ENCODE measurements at regions not wholly inside any gene's neighbourhood (a gene's known extent, or its start where the extent isn't known, plus 50 kb on each side); places are given as distances from the start of the nearest gene placed in this dataset.
A peak's percentile ranks its signal among the peaks of the same experiment; 100 is the strongest.

- RAD21 ChIA-PET (ENCODE audit: low non-redundant PET in 1 of 2, low total read pairs in 2 of 2, uncharacterized antibody in 2 of 2, unreplicated experiment in 2 of 2) = no interaction called here
- Histone ChIP-seq H3K4me1 (ENCODE audit: control insufficient read depth in 1 of 2, insufficient read depth in 2 of 2, low read length in 2 of 2) (peaks cover 5 to 15% of the 10 kb centered on the region in 2 experiments; a peak in 3 of 4 replicates), H3K9ac (ENCODE audit: low read length) (no peak overlapping the region), H4K20me1 (ENCODE audit: insufficient read depth) (no peaks in the 10 kb centered on the region), H3K9me3 (ENCODE audit: control insufficient read depth in 1 of 2, insufficient read depth in 1 of 2, low read depth in 1 of 2, low read length in 2 of 2) (no peaks in the 10 kb centered on the region), H3K27ac (ENCODE audit: low read depth, low read length) (no peak overlapping the region), H3K4me2 (ENCODE audit: low read length) (peak overlapping the region; percentile 63), H3K9me2 (ENCODE audit: insufficient read depth) (no peaks in the 10 kb centered on the region), H2AFZ (ENCODE audit: low read depth, low read length, poor library complexity, severe bottlenecking) (peak overlapping the region; percentile 33), H3K4me3 (replicated peaks in 1 of 2; ENCODE audit: low read depth in 1 of 2, low read length in 2 of 2) (peak overlapping the region in 1 of 2 experiments; percentile 23; a peak in 1 of 4 replicates), H3K79me2 (ENCODE audit: insufficient read depth, low read length) (no peaks in the 10 kb centered on the region), H3K36me3 (ENCODE audit: control insufficient read depth in 1 of 2, insufficient read depth in 2 of 2, low read length in 2 of 2) (no peaks in the 10 kb centered on the region), H3K27me3 (ENCODE audit: insufficient read depth, low read length) (no peaks in the 10 kb centered on the region)
- intact Hi-C loops (cut with micrococcal nuclease) = no loop called here
- BruUV-seq (replicated peaks) = no TSS peak
- TF ChIP-seq JUND (IDR thresholded peaks at IDR 0.05) = 0 out of 2 replicates have a peak, but pooled peaks have one; percentile 31
- TF ChIP-seq ZFX (IDR thresholded peaks at IDR 0.05) = no peak
- peak; percentile 32; the same call in 1 of the 2 replicates for TF ChIP-seq FOSL1 (IDR thresholded peaks at IDR 0.05; ENCODE audit: low read depth)
- 0 out of 2 replicates have a peak, but pooled peaks have one; percentile 17 for TF ChIP-seq SP1 (IDR thresholded peaks at IDR 0.05; ENCODE audit: low read depth)
- peak; percentile 46; the same call in 1 of the 2 replicates for TF ChIP-seq CEBPB (IDR thresholded peaks at IDR 0.05; ENCODE audit: low read depth)
- POLR2A ChIA-PET = no interaction called here
- CTCF ChIA-PET = no interaction called here
- ATAC-seq (peak; percentile 55; the same call in 1 of the 2 replicates), DNase-seq (ENCODE audit: low read depth, low spot score) (no peak)
Measured at GRCh38 chr2:67917332-67918054, 145.3 kb downstream of the C1D start.

DNA sequence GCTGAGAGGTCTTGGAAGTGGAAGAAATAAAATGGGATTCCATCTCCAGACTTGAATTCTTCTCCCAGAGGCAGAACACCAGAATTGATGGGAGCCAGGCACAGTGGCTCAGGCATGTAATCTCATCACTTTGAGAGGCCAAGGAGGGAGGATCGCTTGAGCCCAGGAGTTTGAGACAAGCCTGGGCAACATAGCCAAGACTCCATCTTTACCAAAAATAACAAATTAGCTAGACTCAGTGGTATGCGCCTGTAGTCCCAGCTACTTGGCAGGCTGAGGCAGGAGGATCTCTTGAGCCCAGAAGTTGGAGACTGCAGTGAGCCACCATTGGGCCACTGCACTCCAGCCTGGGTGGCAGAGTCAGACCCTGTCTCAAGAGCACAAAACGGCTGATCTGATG, 144.3 kb downstream of the C1D start:
- ATAC-seq = no peak
- no peaks in the 10 kb centered on the region for H3K79me2 ChIP-seq (ENCODE audit: insufficient read depth, low read length)
- CTCF ChIA-PET = no interaction called here
- RAD21 ChIA-PET (ENCODE audit: low non-redundant PET in 1 of 2, low total read pairs in 2 of 2, uncharacterized antibody in 2 of 2, unreplicated experiment in 2 of 2) = no interaction called here
- no peak overlapping the region for H3K4me3 ChIP-seq (replicated peaks in 1 of 2; ENCODE audit: low read depth in 1 of 2, low read length in 2 of 2)
- intact Hi-C loops (cut with micrococcal nuclease) = no loop called here
- no peaks in the 10 kb centered on the region for H3K36me3 ChIP-seq (ENCODE audit: control insufficient read depth in 1 of 2, insufficient read depth in 2 of 2, low read length in 2 of 2)
- H3K9me3 ChIP-seq (ENCODE audit: control insufficient read depth in 1 of 2, insufficient read depth in 1 of 2, low read depth in 1 of 2, low read length in 2 of 2) = no peaks in the 10 kb centered on the region
- H3K9me2 ChIP-seq (ENCODE audit: insufficient read depth) = no peaks in the 10 kb centered on the region
- no TSS peak for BruUV-seq (replicated peaks)
- POLR2A ChIA-PET = no interaction called here
- no peak overlapping the region for H2AFZ ChIP-seq (ENCODE audit: low read depth, low read length, poor library complexity, severe bottlenecking)
- DNase-seq (ENCODE audit: low read depth, low spot score) = no peak
- peaks cover 5 to 15% of the 10 kb centered on the region in 2 experiments; a peak in 3 of 4 replicates for H3K4me1 ChIP-seq (ENCODE audit: control insufficient read depth in 1 of 2, insufficient read depth in 2 of 2, low read length in 2 of 2)
- H3K27ac ChIP-seq (ENCODE audit: low read depth, low read length) = no peak overlapping the region
- no peaks in the 10 kb centered on the region for H4K20me1 ChIP-seq (ENCODE audit: insufficient read depth)
- H3K9ac ChIP-seq (ENCODE audit: low read length) = no peak overlapping the region
- 0 out of 2 replicates have a peak overlapping the region, but pooled peaks have one; percentile 63 for H3K4me2 ChIP-seq (ENCODE audit: low read length)
- no peaks in the 10 kb centered on the region for H3K27me3 ChIP-seq (ENCODE audit: insufficient read depth, low read length)
- no peak for TF ChIP-seq ZNF274 (IDR thresholded peaks at IDR 0.05; ENCODE audit: low read depth, low read length)
- no peak for TF ChIP-seq YY1 (IDR thresholded peaks at IDR 0.05; ENCODE audit: extremely low read depth, insufficient replicate concordance, low read depth, low read length)
- no peak for TF ChIP-seq SP1 (IDR thresholded peaks at IDR 0.05; ENCODE audit: low read depth)
- TF ChIP-seq CTCF (IDR thresholded peaks at IDR 0.05 in 2 of 3, conservative IDR thresholded peaks at IDR 0.05 in 1 of 3; ENCODE audit: borderline replicate concordance in 1 of 3, insufficient read depth in 1 of 3, low read depth in 2 of 3, low read length in 2 of 3) = no peak
- TF ChIP-seq SRF (IDR thresholded peaks at IDR 0.05; ENCODE audit: low read depth) = no peak
- TF ChIP-seq MAX (IDR thresholded peaks at IDR 0.05) = no peak
- no peak for TF ChIP-seq POLR2AphosphoS5 (IDR thresholded peaks at IDR 0.05; ENCODE audit: low read depth, low read length)
- no peak for TF ChIP-seq SIN3A (IDR thresholded peaks at IDR 0.05; ENCODE audit: low read depth)
- TF ChIP-seq EZH2 (IDR thresholded peaks at IDR 0.05) = no peak
- no peak for TF ChIP-seq ZFX (IDR thresholded peaks at IDR 0.05)
- TF ChIP-seq POLR2A (IDR thresholded peaks at IDR 0.05; ENCODE audit: borderline replicate concordance, extremely low read depth, insufficient read depth, insufficient read length) = no peak
- TF ChIP-seq RAD21 (IDR thresholded peaks at IDR 0.05; ENCODE audit: low read depth) = no peak
- no peak for TF ChIP-seq CBX3 (IDR thresholded peaks at IDR 0.05; ENCODE audit: low read depth)
- TF ChIP-seq EGR1 (IDR thresholded peaks at IDR 0.05; ENCODE audit: low read depth) = no peak
- no peak for TF ChIP-seq ATF3 (IDR thresholded peaks at IDR 0.05)

Data from HCT116 (cell line).